H1 (cell line): ENCODE measurements at regions not wholly inside any gene's neighbourhood (a gene's known extent, or its start where the extent isn't known, plus 50 kb on each side); places are given as distances from the start of the nearest gene placed in this dataset.

Experiments
- CTCF ChIA-PET: fragments of 300-600 bp; sonication (Branson Sonifier 250); formaldehyde crosslinking; loops from one replicate; lab custom pipeline; 2021; ENCODE audit not compliant: partially characterized antibody; lab: Charles Lee
- POLR2A ChIA-PET: fragments of 300-600 bp; sonication (Branson Sonifier 250); formaldehyde crosslinking; loops from one replicate; lab custom pipeline; 2021; ENCODE audit warnings: inconsistent platforms; ENCODE audit not compliant: partially characterized antibody; lab: Charles Lee
- DNase-seq, 2 experiments: peaks; one replicate each; pipeline versions ENCODE4 v3.0.0 to v3.0.0-alpha.2; 2010 to 2022; ENCODE audit warnings: low spot score in 2 of 2, low read depth in 1 of 2, mixed read lengths in 1 of 2
- FAIRE-seq: peaks from 2 replicates; lab custom pipeline; 2011; peaks lifted over from hg19 to GRCh38; lab: Jason Lieb, UNC
- H2AFZ ChIP-seq: 2 replicates; pipeline ENCODE4 v1.8.1; 2012; ENCODE audit warnings: low read length, inconsistent platforms
- H2AK5ac ChIP-seq: 2 replicates; pipeline ENCODE4 v1.6.1; 2013; ENCODE audit warnings: low read depth, low read length
- H2BK120ac ChIP-seq: replicated peaks from 2 replicates; pipeline ENCODE3; 2013; ENCODE audit warnings: low read depth, low read length, inconsistent platforms
- H2BK12ac ChIP-seq: 2 replicates; pipeline ENCODE4 v1.6.1; 2013; ENCODE audit warnings: low read depth, low read length
- H2BK15ac ChIP-seq: 2 replicates; pipeline ENCODE4 v1.6.1; 2013; ENCODE audit warnings: low read length
- H2BK20ac ChIP-seq: 2 replicates; pipeline ENCODE4 v1.6.1; 2013; ENCODE audit warnings: low read length
- H2BK5ac ChIP-seq: 2 replicates; pipeline ENCODE4 v1.6.1; 2013; ENCODE audit warnings: low read depth, low read length
- H3K14ac ChIP-seq: 2 replicates; pipeline ENCODE4 v1.6.1; 2013; ENCODE audit warnings: inconsistent platforms; ENCODE audit not compliant: insufficient read length
- H3K18ac ChIP-seq: 2 replicates; pipeline ENCODE4 v1.6.1; 2013; ENCODE audit warnings: low read length; ENCODE audit errors: extremely low read depth
- H3K23ac ChIP-seq: 2 replicates; pipeline ENCODE4 v1.6.1; 2013; ENCODE audit warnings: inconsistent platforms; ENCODE audit not compliant: insufficient read length
- H3K23me2 ChIP-seq: 2 replicates; pipeline ENCODE4 v1.6.1; 2013; ENCODE audit warnings: low read depth, low read length
- H3K27ac ChIP-seq: 2 replicates; pipeline ENCODE4 v1.6.1; 2011; ENCODE audit warnings: low read depth, low read length, inconsistent platforms
- H3K27me3 ChIP-seq, 4 experiments: replicated peaks in 1 of 4; 1 replicate in 1 of 4; 2 replicates in 3 of 4; pipeline versions ENCODE4 v1.6.1 to v1.8.1; 2011 to 2013; ENCODE audit warnings: low read length in 3 of 4, mild to moderate bottlenecking in 3 of 4, inconsistent platforms in 2 of 4, mixed read lengths in 2 of 4, moderate library complexity in 1 of 4; ENCODE audit not compliant: control insufficient read depth in 3 of 4, insufficient read depth in 3 of 4; ENCODE audit errors: extremely low read depth in 1 of 4
- H3K36me3 ChIP-seq, 4 experiments: 2 replicates each; pipeline versions ENCODE4 v1.6.1 to v1.8.1; 2011 to 2013; ENCODE audit warnings: mild to moderate bottlenecking in 4 of 4, low read length in 3 of 4, moderate library complexity in 2 of 4, control low read depth in 1 of 4, inconsistent platforms in 1 of 4; ENCODE audit not compliant: insufficient read depth in 4 of 4, control insufficient read depth in 2 of 4
- H3K4ac ChIP-seq: replicated peaks from 2 replicates; pipeline ENCODE3; 2013; ENCODE audit warnings: low read length, low read depth, mixed read lengths, inconsistent platforms; ENCODE audit not compliant: insufficient read length
- H3K4me1 ChIP-seq, 4 experiments: replicated peaks in 1 of 4; 1 replicate in 1 of 4; 2 replicates in 3 of 4; pipeline versions ENCODE4 v1.6.1 to v1.8.1; 2011 to 2013; ENCODE audit warnings: low read length in 3 of 4, inconsistent platforms in 2 of 4, mixed read lengths in 1 of 4; ENCODE audit not compliant: insufficient read depth in 4 of 4, control insufficient read depth in 3 of 4
- H3K4me2 ChIP-seq, 2 experiments: 2 replicates each; pipeline versions ENCODE4 v1.6.1 to v1.8.1; 2011 to 2013; ENCODE audit warnings: low read depth in 2 of 2, low read length in 2 of 2, control low read depth in 1 of 2, inconsistent platforms in 1 of 2, mild to moderate bottlenecking in 1 of 2; ENCODE audit not compliant: insufficient read depth in 1 of 2
- H3K4me3 ChIP-seq, 4 experiments: fragments of 200-600, 300-600 bp in 1 of 4; sonication (generic), shearing (Covaris generic), sonication (Bioruptor Twin) in 1 of 4; 2 replicates each; pipeline versions ENCODE4 v1.5.1 to v1.8.1; 2011 to 2016; ENCODE audit warnings: low read length in 4 of 4, low read depth in 3 of 4, control low read depth in 2 of 4, inconsistent platforms in 2 of 4, mild to moderate bottlenecking in 2 of 4, mixed read lengths in 1 of 4, moderate library complexity in 1 of 4; ENCODE audit not compliant: insufficient read depth in 2 of 4; ENCODE audit errors: extremely low read depth in 1 of 4
- H3K56ac ChIP-seq: replicated peaks from 2 replicates; pipeline ENCODE3; 2013; ENCODE audit warnings: low read depth, mild to moderate bottlenecking, mixed read lengths, low read length, inconsistent platforms; ENCODE audit not compliant: insufficient read length
- H3K79me1 ChIP-seq: 2 replicates; pipeline ENCODE4 v1.6.1; 2013; ENCODE audit warnings: low read depth, low read length, control low read depth
- H3K79me2 ChIP-seq, 2 experiments: 2 replicates each; pipeline versions ENCODE4 v1.6.1 to v1.8.1; 2012 to 2013; ENCODE audit warnings: low read length in 2 of 2, mild to moderate bottlenecking in 2 of 2, inconsistent platforms in 1 of 2; ENCODE audit not compliant: insufficient read depth in 2 of 2, control insufficient read depth in 1 of 2
- H3K9ac ChIP-seq, 4 experiments: replicated peaks in 1 of 4; 1 replicate in 1 of 4; 2 replicates in 3 of 4; pipeline versions ENCODE4 v1.6.1 to v1.8.1; 2011 to 2013; ENCODE audit warnings: low read depth in 3 of 4, low read length in 3 of 4, control low read depth in 2 of 4, mild to moderate bottlenecking in 2 of 4, moderate library complexity in 2 of 4, inconsistent platforms in 1 of 4; ENCODE audit errors: extremely low read depth in 1 of 4
- H3K9me3 ChIP-seq, 2 experiments: 2 replicates each; pipeline versions ENCODE4 v1.6.1 to v1.8.1; 2012 to 2013; ENCODE audit warnings: mild to moderate bottlenecking in 2 of 2, moderate library complexity in 2 of 2, control low read depth in 1 of 2, inconsistent platforms in 1 of 2, low read depth in 1 of 2, low read length in 1 of 2, mixed read lengths in 1 of 2; ENCODE audit not compliant: insufficient read depth in 2 of 2
- H4K20me1 ChIP-seq, 2 experiments: replicated peaks in 1 of 2; 2 replicates each; pipeline versions ENCODE3 to v1.8.1; 2011 to 2013; ENCODE audit warnings: inconsistent platforms in 2 of 2, low read length in 2 of 2, mild to moderate bottlenecking in 1 of 2; ENCODE audit not compliant: insufficient read depth in 2 of 2, control insufficient read depth in 1 of 2
- H4K5ac ChIP-seq: 2 replicates; pipeline ENCODE4 v1.6.1; 2013; ENCODE audit warnings: low read length, low read depth, mixed read lengths, inconsistent platforms; ENCODE audit not compliant: insufficient read length
- H4K8ac ChIP-seq: 2 replicates; pipeline ENCODE4 v1.8.0; 2013; ENCODE audit warnings: mild to moderate bottlenecking, moderate library complexity, low read length, inconsistent platforms; ENCODE audit not compliant: insufficient read depth; ENCODE audit errors: extremely low read depth
- H4K91ac ChIP-seq: replicated peaks from 2 replicates; pipeline ENCODE3; 2013; ENCODE audit warnings: low read length, mixed read lengths, inconsistent platforms; ENCODE audit not compliant: insufficient read length
- BACH1 ChIP-seq: IDR thresholded peaks from 2 replicates; pipeline ENCODE4 v1.6.1; 2012; ENCODE audit warnings: low read length, improper control_type of control experiment
- CBX5 ChIP-seq: fragments of 300-800, 300-1000 bp; sonication (generic); IDR thresholded peaks from 2 replicates; pipeline ENCODE4 v1.7.1; 2016; ENCODE audit warnings: antibody characterized with exemption, low read length, low read depth
- CTBP2 ChIP-seq: IDR thresholded peaks from 2 replicates; pipeline ENCODE4 v1.7.0; 2011; ENCODE audit warnings: borderline replicate concordance, mild to moderate bottlenecking, moderate library complexity, mixed read lengths, low read length; ENCODE audit not compliant: insufficient read depth, insufficient read length
- CTCF ChIP-seq, 3 experiments: IDR thresholded peaks; 1 replicate in 2 of 3; 2 replicates in 1 of 3; pipeline versions ENCODE4 v1.5.1 to v1.6.1; 2011; ENCODE audit warnings: low read length in 3 of 3, mild to moderate bottlenecking in 3 of 3, inconsistent platforms in 2 of 3, low read depth in 1 of 3, moderate library complexity in 1 of 3; ENCODE audit not compliant: insufficient read depth in 1 of 3; ENCODE audit errors: control extremely low read depth in 1 of 3
- EP300 ChIP-seq, 2 experiments: IDR thresholded peaks; 1 replicate in 1 of 2; 2 replicates in 1 of 2; pipeline ENCODE4 v1.6.1; 2011 to 2012; ENCODE audit warnings: low read depth in 2 of 2, low read length in 2 of 2, mild to moderate bottlenecking in 2 of 2, borderline replicate concordance in 1 of 2, inconsistent platforms in 1 of 2, moderate library complexity in 1 of 2
- HDAC2 ChIP-seq, 2 experiments: fragments of 300-600 bp in 1 of 2; sonication (generic) in 1 of 2; IDR thresholded peaks; 2 replicates each; pipeline ENCODE4 v1.6.1; 2011 to 2012; ENCODE audit warnings: low read depth in 2 of 2, low read length in 2 of 2, mild to moderate bottlenecking in 2 of 2, moderate library complexity in 2 of 2, borderline replicate concordance in 1 of 2, inconsistent platforms in 1 of 2
- HDAC6 ChIP-seq: IDR thresholded peaks from one replicate; pipeline ENCODE4 v1.7.1; 2012; ENCODE audit warnings: low read depth, mild to moderate bottlenecking, inconsistent platforms, low read length, moderate library complexity
- NRF1 ChIP-seq: IDR thresholded peaks from 2 replicates; pipeline ENCODE4 v1.6.1; 2011; ENCODE audit warnings: mild to moderate bottlenecking, low read depth, low read length, improper control_type of control experiment
- POLR2A ChIP-seq, 2 experiments: IDR thresholded peaks; 1 replicate in 1 of 2; 2 replicates in 1 of 2; pipeline ENCODE4 v1.6.1; 2011; ENCODE audit warnings: low read depth in 2 of 2, low read length in 2 of 2, mild to moderate bottlenecking in 2 of 2; ENCODE audit errors: control extremely low read depth in 1 of 2
- RFX5 ChIP-seq: IDR thresholded peaks from 2 replicates; pipeline ENCODE4 v1.6.1; 2011; ENCODE audit warnings: low read depth, low read length, improper control_type of control experiment, borderline replicate concordance
- RXRA ChIP-seq: IDR thresholded peaks from 2 replicates; pipeline ENCODE4 v1.6.1; 2011; ENCODE audit warnings: low read depth, mild to moderate bottlenecking, low read length, moderate library complexity; ENCODE audit not compliant: insufficient read depth
- SIRT6 ChIP-seq: IDR thresholded peaks from one replicate; pipeline ENCODE4 v1.7.1; 2012; ENCODE audit warnings: low read length, inconsistent platforms
- SRF ChIP-seq: IDR thresholded peaks from 2 replicates; pipeline ENCODE4 v1.6.1; 2011; ENCODE audit warnings: mild to moderate bottlenecking, low read depth, low read length, moderate library complexity
- whole genome bisulfite sequencing, 2 experiments: shearing (Covaris generic) in 1 of 2; methylation state at CpG; one replicate each; pipeline versions ENCODE4 v1.1.6 to v1.1.7; 2013 to 2015; ENCODE audit warnings: low lambda C conversion rate in 2 of 2, mixed read lengths in 2 of 2, inconsistent platforms in 1 of 2, low coverage in 1 of 2, missing lambda C conversion rate in 1 of 2; ENCODE audit not compliant: insufficient replicate concordance in 2 of 2, insufficient coverage in 1 of 2, insufficient read length in 1 of 2; ENCODE audit errors: extremely low coverage in 1 of 2, missing lambda C conversion rate in 1 of 2; 5-methylcytosine and 5-hydroxymethylcytosine counted together

GRCh38 chr5:51486158-51486557, 102.9 kb downstream of the ISL1 start:
- Histone ChIP-seq H2BK15ac (no peak overlapping the region), H2BK120ac (no peak overlapping the region), H3K23ac (no peak overlapping the region), H3K9me3 (no peaks in the 10 kb centered on the region), H3K4me2 (no peak overlapping the region), H4K5ac (no peak overlapping the region), H3K23me2 (no peaks in the 10 kb centered on the region), H2BK5ac (no peak overlapping the region), H3K36me3 (no peaks in the 10 kb centered on the region), H3K4me3 (no peak overlapping the region), H4K91ac (no peak overlapping the region), H2AFZ (no peak overlapping the region), H3K4me1 (no peaks in the 10 kb centered on the region), H3K27me3 (no peaks in the 10 kb centered on the region), H3K4ac (no peak overlapping the region), H3K79me2 (no peaks in the 10 kb centered on the region), H3K56ac (no peak overlapping the region), H2BK20ac (no peak overlapping the region), H4K8ac (no peak overlapping the region), H3K18ac (no peak overlapping the region), H2BK12ac (no peak overlapping the region), H3K14ac (no peak overlapping the region), H4K20me1 (no peaks in the 10 kb centered on the region), H3K27ac (no peak overlapping the region), H3K79me1 (no peaks in the 10 kb centered on the region), H3K9ac (no peak overlapping the region), H2AK5ac (no peak overlapping the region)
- ChIA-PET POLR2A (no interaction called here), CTCF (no interaction called here)
- no peak for DNase-seq
- FAIRE-seq = no peak
- 97% methylated on average over 1 of the region's 1 CpG; no CpG with 5 or more reads in 1 of the 2 experiments for WGBS, 2 experiments
- no peak for TF ChIP-seq BACH1
- TF ChIP-seq CTBP2 = no peak
- TF ChIP-seq CBX5 = no peak
- TF ChIP-seq HDAC6 = no peak
- TF ChIP-seq HDAC2 (IDR thresholded peaks at IDR 0.05; ENCODE audit: borderline replicate concordance in 1 of 2, low read depth in 2 of 2, low read length in 2 of 2) = no peak
- TF ChIP-seq SIRT6 = no peak
- no peak for TF ChIP-seq POLR2A (IDR thresholded peaks at IDR 0.05; ENCODE audit: control extremely low read depth in 1 of 2, low read depth in 2 of 2, low read length in 2 of 2)
- TF ChIP-seq SRF = no peak
- TF ChIP-seq NRF1 = no peak
- TF ChIP-seq RFX5 = no peak
- no peak for TF ChIP-seq CTCF (IDR thresholded peaks at IDR 0.05; ENCODE audit: control extremely low read depth in 1 of 3, insufficient read depth in 1 of 3, low read depth in 1 of 3, low read length in 3 of 3)
- no peak for TF ChIP-seq RXRA
- TF ChIP-seq EP300 (IDR thresholded peaks at IDR 0.05; ENCODE audit: borderline replicate concordance in 1 of 2, low read depth in 2 of 2, low read length in 2 of 2) = no peak
